CD14-positive monocyte (primary cell): ENCODE measurements at regions not wholly inside any gene's neighbourhood (a gene's known extent, or its start where the extent isn't known, plus 50 kb on each side); places are given as distances from the start of the nearest gene placed in this dataset.

Experiments
- DNase-seq, 3 donors: peaks; one replicate each; pipeline ENCODE4 v3.0.0-alpha.2; 2011 to 2022
- H2AFZ ChIP-seq: 2 replicates; pipeline ENCODE4 v1.6.0; 2012; ENCODE audit warnings: mild to moderate bottlenecking, low read depth, low read length, inconsistent platforms; ENCODE audit not compliant: insufficient read depth, poor library complexity, severe bottlenecking
- H3K27ac ChIP-seq, 2 donors: 1 replicate in 1 of 2; 2 replicates in 1 of 2; pipeline ENCODE4 v1.5.1; 2012 to 2013; ENCODE audit warnings: low read length in 2 of 2, control low read depth in 1 of 2, inconsistent platforms in 1 of 2, low read depth in 1 of 2, mild to moderate bottlenecking in 1 of 2
- H3K27me3 ChIP-seq, 2 donors: one replicate each; pipeline versions ENCODE4 v1.6.0 to v1.6.1; 2011 to 2013; ENCODE audit warnings: low read length in 2 of 2; ENCODE audit not compliant: control insufficient read depth in 2 of 2, insufficient read depth in 2 of 2
- H3K36me3 ChIP-seq, 2 donors: replicated peaks in 1 of 2; 1 replicate in 1 of 2; 2 replicates in 1 of 2; pipeline versions ENCODE4 v1.5.1 to v1.6.1; 2012 to 2013; ENCODE audit warnings: low read length in 2 of 2, control low read depth in 1 of 2, inconsistent platforms in 1 of 2, mild to moderate bottlenecking in 1 of 2; ENCODE audit not compliant: insufficient read depth in 2 of 2, control insufficient read depth in 1 of 2
- H3K4me1 ChIP-seq, 2 donors: 1 replicate in 1 of 2; 2 replicates in 1 of 2; pipeline versions ENCODE4 v1.5.1 to v1.6.1; 2012 to 2013; ENCODE audit warnings: low read length in 2 of 2, control low read depth in 1 of 2, inconsistent platforms in 1 of 2, mild to moderate bottlenecking in 1 of 2, moderate library complexity in 1 of 2; ENCODE audit not compliant: insufficient read depth in 2 of 2, control insufficient read depth in 1 of 2
- H3K4me2 ChIP-seq: replicated peaks from 2 replicates; pipeline ENCODE3; 2012; ENCODE audit warnings: low read length, moderate library complexity, mild to moderate bottlenecking; ENCODE audit not compliant: poor library complexity, severe bottlenecking; ENCODE audit errors: extremely low read depth
- H3K4me3 ChIP-seq, 3 experiments: fragments of 200-600 bp in 1 of 3; sonication (generic) in 1 of 3; replicated peaks in 1 of 3; 1 replicate in 2 of 3; 2 replicates in 1 of 3; pipeline ENCODE4 v1.5.1; 2011 to 2013; ENCODE audit warnings: low read length in 3 of 3, mild to moderate bottlenecking in 3 of 3, control low read depth in 2 of 3, low read depth in 2 of 3, inconsistent platforms in 1 of 3, moderate library complexity in 1 of 3
- H3K79me2 ChIP-seq: 2 replicates; pipeline ENCODE4 v1.6.0; 2012; ENCODE audit warnings: mild to moderate bottlenecking, control low read depth, inconsistent platforms, low read length, moderate library complexity; ENCODE audit not compliant: insufficient read depth
- H3K9ac ChIP-seq: 2 replicates; pipeline ENCODE4 v1.6.0; 2017; ENCODE audit warnings: low read length, mild to moderate bottlenecking; ENCODE audit not compliant: insufficient read depth, poor library complexity, severe bottlenecking
- H3K9me3 ChIP-seq, 2 donors: replicated peaks in 1 of 2; 1 replicate in 1 of 2; 2 replicates in 1 of 2; pipeline versions ENCODE4 v1.5.1 to v1.6.1; 2012 to 2013; ENCODE audit warnings: low read length in 2 of 2, control low read depth in 1 of 2; ENCODE audit not compliant: control insufficient read depth in 1 of 2, insufficient read depth in 1 of 2
- H4K20me1 ChIP-seq: 2 replicates; pipeline ENCODE4 v1.6.0; 2012; ENCODE audit warnings: mild to moderate bottlenecking, low read length, control low read depth, moderate library complexity; ENCODE audit not compliant: insufficient read depth
- H3K27ac Mint-ChIP-seq, 7 donors: one replicate each; pipeline ENCODE4 v1.8.0; 2020; ENCODE audit warnings: mild to moderate bottlenecking in 7 of 7, mixed read lengths in 7 of 7, moderate library complexity in 6 of 7, inconsistent platforms in 2 of 7
- H3K27me3 Mint-ChIP-seq, 3 donors: one replicate each; pipeline ENCODE4 v1.8.0; 2021 to 2022; ENCODE audit warnings: low read depth in 3 of 3, mild to moderate bottlenecking in 3 of 3, mixed read lengths in 3 of 3, moderate library complexity in 3 of 3, inconsistent platforms in 1 of 3
- H3K36me3 Mint-ChIP-seq, 2 donors: one replicate each; pipeline ENCODE4 v1.8.0; 2020; ENCODE audit warnings: mixed read lengths in 2 of 2, inconsistent platforms in 1 of 2, mild to moderate bottlenecking in 1 of 2
- H3K4me1 Mint-ChIP-seq: one replicate; pipeline ENCODE4 v1.8.0; 2020; ENCODE audit warnings: mild to moderate bottlenecking, mixed read lengths
- H3K4me3 Mint-ChIP-seq, 2 donors: one replicate each; pipeline ENCODE4 v1.8.0; 2020; ENCODE audit warnings: mild to moderate bottlenecking in 2 of 2, mixed read lengths in 2 of 2, moderate library complexity in 1 of 2
- H3K9me3 Mint-ChIP-seq, 7 donors: one replicate each; pipeline ENCODE4 v1.8.0; 2020 to 2022; ENCODE audit warnings: mixed read lengths in 7 of 7, mild to moderate bottlenecking in 6 of 7, moderate library complexity in 6 of 7, inconsistent platforms in 2 of 7
- CTCF ChIP-seq: fragments of 200-600 bp; IDR thresholded peaks from one replicate; pipeline ENCODE4 v1.8.0; 2022; ENCODE audit warnings: antibody characterized with exemption, mild to moderate bottlenecking
- WGBS: methylation state at CpG from one replicate; pipeline ENCODE4 v1.1.5; 2013; ENCODE audit warnings: missing lambda C conversion rate; ENCODE audit not compliant: insufficient coverage; 5-methylcytosine and 5-hydroxymethylcytosine counted together
- intact Hi-C, 2 donors: fragments of 100-400 bp; cut with micrococcal nuclease; formaldehyde crosslinking; loops; one replicate each; pipeline versions ENCODE4 v1.15.0 to v1.15.1; 2023

GRCh38 chr6:44504301-44504791 is 116.8 kb downstream of the CDC5L start:
- H3K27ac ChIP-seq, result no peak overlapping the region
- no peaks in the 10 kb centered on the region for H3K4me1 ChIP-seq
- no peaks in the 10 kb centered on the region for H3K36me3 ChIP-seq
- H3K79me2 ChIP-seq, result no peaks in the 10 kb centered on the region
- no peaks in the 10 kb centered on the region for H4K20me1 ChIP-seq
- no peak overlapping the region for H3K4me2 ChIP-seq
- H3K4me3 ChIP-seq, result no peak overlapping the region
- no peaks in the 10 kb centered on the region for H3K4me1 Mint-ChIP-seq
- peaks cover 0 to 9% (median 3%) of the 10 kb centered on the region in 7 donors for H3K9me3 Mint-ChIP-seq
- peaks cover 14 to 23% (median 17%) of the 10 kb centered on the region in 3 donors for H3K27me3 Mint-ChIP-seq
- no peak overlapping the region for H3K9ac ChIP-seq
- no peak for DNase-seq
- no peaks in the 10 kb centered on the region for H3K36me3 Mint-ChIP-seq
- no peak for TF ChIP-seq CTCF
- no peak overlapping the region for H2AFZ ChIP-seq
- no peaks in the 10 kb centered on the region for H3K9me3 ChIP-seq
- 33% methylated on average over 1 of the region's 5 CpGs for WGBS
- H3K27ac Mint-ChIP-seq, result no peak overlapping the region
- H3K4me3 Mint-ChIP-seq, result no peak overlapping the region
- intact Hi-C loops, result no loop called here
- no peaks in the 10 kb centered on the region for H3K27me3 ChIP-seq

- no peaks in the 10 kb centered on the region for H3K4me1 ChIP-seq
- no peaks in the 10 kb centered on the region for H4K20me1 ChIP-seq
- H3K79me2 ChIP-seq, result no peaks in the 10 kb centered on the region
- Mint-ChIP-seq H3K4me3 (no peak overlapping the region), H3K27ac (peak overlapping the region in 1 of 7 donors; percentile 20), H3K36me3 (no peaks in the 10 kb centered on the region), H3K27me3 (peaks cover 14 to 26% (median 19%) of the 10 kb centered on the region in 3 donors), H3K9me3 (peaks cover 0 to 5% (median 2%) of the 10 kb centered on the region in 7 donors), H3K4me1 (no peaks in the 10 kb centered on the region)
- H3K9me3 ChIP-seq, result no peaks in the 10 kb centered on the region
- TF ChIP-seq CTCF, result no peak
- intact Hi-C loops, result no loop called here
- no peak overlapping the region for H3K4me3 ChIP-seq
- H3K27me3 ChIP-seq, result no peaks in the 10 kb centered on the region
- no peak overlapping the region for H2AFZ ChIP-seq
- WGBS, result 92% methylated on average over 2 of the region's 4 CpGs
- H3K36me3 ChIP-seq, result no peaks in the 10 kb centered on the region
- no peak overlapping the region for H3K27ac ChIP-seq
- no peak for DNase-seq
- H3K4me2 ChIP-seq, result no peak overlapping the region
- no peak overlapping the region for H3K9ac ChIP-seq
Measured at GRCh38 chr6:44505751-44506150, 118.2 kb downstream of the CDC5L start.
